ENCODE measurements at regions not wholly inside any gene's neighbourhood (a gene's known extent, or its start where the extent isn't known, plus 50 kb on each side); places are given as distances from the start of the nearest gene placed in this dataset.

- TF ChIP-seq EP300 (IDR thresholded peaks at IDR 0.05; ENCODE audit: borderline replicate concordance) (no peak), NFIC (IDR thresholded peaks at IDR 0.05) (no peak), CREB1 (IDR thresholded peaks at IDR 0.05; ENCODE audit: low read depth) (no peak), EGR1 (IDR thresholded peaks at IDR 0.05) (no peak), USF1 (IDR thresholded peaks at IDR 0.05) (no peak)
- TF ChIP-seq, protein P1, sequence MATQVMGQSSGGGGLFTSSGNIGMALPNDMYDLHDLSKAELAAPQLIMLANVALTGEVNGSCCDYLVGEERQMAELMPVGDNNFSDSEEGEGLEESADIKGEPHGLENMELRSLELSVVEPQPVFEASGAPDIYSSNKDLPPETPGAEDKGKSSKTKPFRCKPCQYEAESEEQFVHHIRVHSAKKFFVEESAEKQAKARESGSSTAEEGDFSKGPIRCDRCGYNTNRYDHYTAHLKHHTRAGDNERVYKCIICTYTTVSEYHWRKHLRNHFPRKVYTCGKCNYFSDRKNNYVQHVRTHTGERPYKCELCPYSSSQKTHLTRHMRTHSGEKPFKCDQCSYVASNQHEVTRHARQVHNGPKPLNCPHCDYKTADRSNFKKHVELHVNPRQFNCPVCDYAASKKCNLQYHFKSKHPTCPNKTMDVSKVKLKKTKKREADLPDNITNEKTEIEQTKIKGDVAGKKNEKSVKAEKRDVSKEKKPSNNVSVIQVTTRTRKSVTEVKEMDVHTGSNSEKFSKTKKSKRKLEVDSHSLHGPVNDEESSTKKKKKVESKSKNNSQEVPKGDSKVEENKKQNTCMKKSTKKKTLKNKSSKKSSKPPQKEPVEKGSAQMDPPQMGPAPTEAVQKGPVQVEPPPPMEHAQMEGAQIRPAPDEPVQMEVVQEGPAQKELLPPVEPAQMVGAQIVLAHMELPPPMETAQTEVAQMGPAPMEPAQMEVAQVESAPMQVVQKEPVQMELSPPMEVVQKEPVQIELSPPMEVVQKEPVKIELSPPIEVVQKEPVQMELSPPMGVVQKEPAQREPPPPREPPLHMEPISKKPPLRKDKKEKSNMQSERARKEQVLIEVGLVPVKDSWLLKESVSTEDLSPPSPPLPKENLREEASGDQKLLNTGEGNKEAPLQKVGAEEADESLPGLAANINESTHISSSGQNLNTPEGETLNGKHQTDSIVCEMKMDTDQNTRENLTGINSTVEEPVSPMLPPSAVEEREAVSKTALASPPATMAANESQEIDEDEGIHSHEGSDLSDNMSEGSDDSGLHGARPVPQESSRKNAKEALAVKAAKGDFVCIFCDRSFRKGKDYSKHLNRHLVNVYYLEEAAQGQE (IDR thresholded peaks at IDR 0.05; ENCODE audit: low read depth): no peak
Measured at GRCh38 chr7:25060487-25061055, 64.5 kb downstream of the CYCS start.

DNA sequence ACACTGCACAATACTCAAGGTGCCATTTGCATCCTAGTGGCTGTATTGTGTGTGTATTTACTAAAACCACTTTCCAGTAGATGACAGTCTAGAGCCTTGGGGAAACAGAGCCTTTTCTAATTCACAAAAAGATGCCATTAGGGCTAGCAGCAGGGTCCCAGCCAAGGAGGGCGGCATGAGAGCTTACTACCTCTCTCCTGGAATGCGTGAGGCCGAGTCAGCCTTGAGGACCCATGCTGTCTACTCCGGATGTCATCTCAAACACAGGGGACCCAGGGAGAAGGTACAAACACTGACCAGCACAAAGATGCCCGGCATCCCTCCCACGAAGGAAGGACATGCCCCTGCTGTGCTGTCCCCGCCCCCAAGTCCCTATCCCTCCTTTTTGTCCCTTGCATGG lies 65.5 kb downstream of the CYCS start:
- TF ChIP-seq MAX (IDR thresholded peaks at IDR 0.05) (no peak), NFIC (IDR thresholded peaks at IDR 0.05) (no peak), CREB1 (IDR thresholded peaks at IDR 0.05; ENCODE audit: low read depth) (no peak), TCF12 (IDR thresholded peaks at IDR 0.05; ENCODE audit: low read depth) (no peak), RAD21 (IDR thresholded peaks at IDR 0.05; ENCODE audit: low read depth) (no peak), ZBTB7A (IDR thresholded peaks at IDR 0.05; ENCODE audit: low read depth) (no peak), CEBPB (IDR thresholded peaks at IDR 0.05) (no peak)
- TF ChIP-seq, protein P1 (IDR thresholded peaks at IDR 0.05; ENCODE audit: low read depth): no peak

DNA sequence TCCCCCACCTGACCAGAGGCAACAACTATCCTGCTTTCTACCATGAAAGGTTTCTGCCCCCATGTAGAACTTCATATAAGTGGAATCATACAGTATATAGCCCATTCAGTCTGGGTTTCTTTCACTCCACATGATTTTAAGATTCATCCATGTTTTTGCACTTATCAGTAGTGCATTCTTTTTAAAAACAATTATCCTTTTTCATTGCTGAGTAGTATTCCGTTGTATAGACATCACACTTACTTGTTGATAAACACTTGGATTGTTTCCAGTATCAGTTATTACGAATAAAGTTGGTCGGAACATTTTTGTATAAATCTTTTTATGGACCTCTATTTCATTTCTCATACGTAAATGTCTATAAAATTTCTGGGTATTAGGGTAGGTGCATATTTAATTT lies 68.7 kb downstream of the CYCS start:
- TF ChIP-seq CREB1 (IDR thresholded peaks at IDR 0.05; ENCODE audit: low read depth): no peak
- TF ChIP-seq MAX (IDR thresholded peaks at IDR 0.05): no peak
- TF ChIP-seq TAF1 (IDR thresholded peaks at IDR 0.05; ENCODE audit: low read depth): no peak

- no peak for TF ChIP-seq YY1 (IDR thresholded peaks at IDR 0.05; ENCODE audit: low read depth)
- no peak for TF ChIP-seq FOXM1 (IDR thresholded peaks at IDR 0.05; ENCODE audit: borderline replicate concordance, low read depth)
Measured at GRCh38 chr7:25055520-25056220, 69.4 kb downstream of the CYCS start.

GRCh38 chr7:25054819-25055519 lies 70.1 kb downstream of the CYCS start:
- TF ChIP-seq RAD21 (IDR thresholded peaks at IDR 0.05; ENCODE audit: low read depth): no peak
- no peak for TF ChIP-seq EGR1 (IDR thresholded peaks at IDR 0.05)
- TF ChIP-seq NFIC (IDR thresholded peaks at IDR 0.05): no peak
- TF ChIP-seq TEAD4 (IDR thresholded peaks at IDR 0.05): no peak
- TF ChIP-seq TCF12 (IDR thresholded peaks at IDR 0.05; ENCODE audit: low read depth): no peak
- TF ChIP-seq USF1 (IDR thresholded peaks at IDR 0.05): no peak

DNA sequence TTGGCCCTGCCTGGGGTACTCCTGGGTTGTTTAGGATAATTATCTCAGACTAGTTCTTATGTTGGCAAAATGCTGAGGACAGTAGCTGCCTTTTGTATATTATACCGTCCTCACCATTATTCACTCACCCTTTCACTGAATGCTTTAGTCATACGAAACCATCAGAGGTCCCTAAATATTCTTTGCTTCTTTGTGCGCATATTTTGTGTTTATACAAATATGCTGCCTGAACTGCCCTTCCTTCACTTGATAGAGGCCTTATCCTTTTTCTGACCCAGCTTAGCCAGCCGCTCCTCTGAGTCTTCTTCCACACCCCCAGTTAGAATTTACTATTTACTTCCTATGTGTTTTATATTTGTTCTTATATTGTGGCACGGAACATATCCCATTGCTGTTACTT lies 70.2 kb upstream of the OSBPL3 start:
- no peak for TF ChIP-seq EP300 (IDR thresholded peaks at IDR 0.05; ENCODE audit: borderline replicate concordance)
- TF ChIP-seq EGR1 (IDR thresholded peaks at IDR 0.05): no peak
- TF ChIP-seq FOXM1 (IDR thresholded peaks at IDR 0.05; ENCODE audit: borderline replicate concordance, low read depth): no peak
- no peak for TF ChIP-seq MAX (IDR thresholded peaks at IDR 0.05)
- TF ChIP-seq CREB1 (IDR thresholded peaks at IDR 0.05; ENCODE audit: low read depth): no peak
- TF ChIP-seq ZBTB7A (IDR thresholded peaks at IDR 0.05; ENCODE audit: low read depth): no peak
- no peak for TF ChIP-seq NFIC (IDR thresholded peaks at IDR 0.05)
- TF ChIP-seq, protein P1 (IDR thresholded peaks at IDR 0.05; ENCODE audit: low read depth): no peak
- no peak for TF ChIP-seq CEBPB (IDR thresholded peaks at IDR 0.05)
- TF ChIP-seq TEAD4 (IDR thresholded peaks at IDR 0.05): no peak
- TF ChIP-seq TAF1 (IDR thresholded peaks at IDR 0.05; ENCODE audit: low read depth): no peak
